HG03175 (cell line): ENCODE measurements at regions not wholly inside any gene's neighbourhood (a gene's known extent, or its start where the extent isn't known, plus 50 kb on each side); places are given as distances from the start of the nearest gene placed in this dataset.

ENCODE experiments used
- ATAC-seq: cut with Tn5 transposase; IDR thresholded peaks from one replicate; pipeline ENCODE4 v1.9.1; 2021; ENCODE audit warnings: mild to moderate bottlenecking, moderate library complexity; ENCODE audit not compliant: unreplicated experiment

DNA sequence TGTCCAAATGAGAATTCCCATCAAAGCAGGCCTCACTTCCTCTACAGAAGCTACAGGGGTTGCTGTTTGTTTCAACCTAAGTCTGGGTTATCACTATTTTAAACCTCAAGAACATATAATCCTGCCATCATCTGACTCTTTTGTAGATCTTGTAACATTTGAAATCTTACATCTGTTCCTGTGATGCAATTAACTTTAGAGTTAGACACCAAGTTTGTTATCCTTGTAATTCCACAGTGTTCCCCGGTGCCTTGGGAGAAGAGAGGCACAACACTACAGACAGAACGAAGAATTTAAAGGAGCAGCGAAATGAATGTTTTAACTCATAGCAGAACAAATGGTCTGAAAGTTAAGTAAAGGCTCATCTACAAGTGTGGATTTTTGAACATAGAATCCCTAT lies 116.1 kb downstream of the UCHL5 start:
- no peak for ATAC-seq

DNA sequence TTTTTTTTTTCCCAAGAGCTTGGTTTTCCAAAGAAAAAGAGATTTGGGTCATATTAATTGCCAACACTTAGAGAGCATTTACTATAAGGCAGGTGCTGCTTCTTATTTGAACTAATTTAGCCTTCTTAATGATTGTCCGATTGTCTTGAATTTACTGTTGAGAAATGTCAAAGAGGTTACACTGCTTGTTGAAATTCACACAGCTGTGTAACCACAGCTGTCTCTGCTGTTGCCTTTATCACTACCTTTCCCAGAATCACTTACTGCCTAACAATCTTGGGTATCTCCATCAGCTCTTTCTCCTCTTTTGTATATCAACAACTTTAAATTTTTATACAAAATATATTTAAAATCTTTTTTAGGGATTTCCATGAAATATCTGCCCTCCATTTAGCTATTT lies 115.6 kb downstream of the UCHL5 start:
- no peak for ATAC-seq

DNA sequence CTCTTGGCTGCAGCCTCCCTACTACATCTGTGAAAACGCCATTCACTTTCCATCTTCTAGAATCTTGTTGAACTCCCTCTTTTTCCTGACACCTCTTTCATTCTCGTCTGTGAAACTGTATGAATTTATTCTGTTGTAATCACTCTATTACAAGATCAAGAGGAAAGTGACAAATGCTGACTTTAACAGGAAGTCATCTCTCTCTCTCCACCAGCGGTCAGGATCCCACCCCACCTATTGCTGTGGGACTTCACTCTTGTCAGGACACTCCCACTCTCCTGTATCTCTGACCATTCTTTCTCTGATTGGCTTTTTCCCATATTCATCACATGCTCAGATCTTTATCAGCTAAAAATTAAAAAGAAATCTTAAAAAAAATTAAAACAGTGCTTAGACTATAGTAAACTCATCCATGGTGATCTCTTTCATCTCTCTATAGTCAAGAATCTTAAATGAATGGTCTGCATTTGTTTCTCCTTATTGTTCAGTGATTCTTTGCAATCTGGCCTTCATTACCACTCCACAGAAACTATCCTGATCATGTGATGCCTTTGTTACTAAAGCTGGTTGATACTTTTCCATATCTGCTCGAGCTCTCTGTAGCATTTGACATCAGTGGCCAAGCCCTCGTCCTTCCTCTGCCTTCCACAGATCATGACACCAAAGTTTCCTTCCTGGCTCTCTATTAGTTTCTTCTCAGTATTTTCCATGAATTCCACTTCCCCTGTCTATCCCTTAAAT lies 113.6 kb downstream of the UCHL5 start:
- no peak for ATAC-seq

DNA sequence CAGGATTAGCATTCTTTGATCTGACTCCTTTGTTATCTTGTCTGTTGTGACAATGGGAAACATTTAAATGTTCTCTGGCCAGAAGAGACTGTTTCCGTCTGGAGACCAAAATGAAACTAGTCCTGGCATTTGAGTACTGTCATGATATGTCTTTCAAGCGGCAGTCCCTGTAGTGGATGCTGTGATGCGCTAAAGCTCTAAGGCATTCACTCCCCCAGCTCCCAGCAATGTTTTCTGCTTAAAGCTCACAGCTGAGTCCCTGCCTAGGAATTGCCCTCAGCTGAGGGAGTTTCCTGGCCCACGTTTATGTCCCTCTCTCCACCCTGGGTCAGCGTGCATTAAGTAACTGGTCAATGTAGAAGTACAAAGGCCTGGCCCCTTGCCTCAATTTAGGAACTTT lies 109.4 kb downstream of the UCHL5 start:
- ATAC-seq: no peak

DNA sequence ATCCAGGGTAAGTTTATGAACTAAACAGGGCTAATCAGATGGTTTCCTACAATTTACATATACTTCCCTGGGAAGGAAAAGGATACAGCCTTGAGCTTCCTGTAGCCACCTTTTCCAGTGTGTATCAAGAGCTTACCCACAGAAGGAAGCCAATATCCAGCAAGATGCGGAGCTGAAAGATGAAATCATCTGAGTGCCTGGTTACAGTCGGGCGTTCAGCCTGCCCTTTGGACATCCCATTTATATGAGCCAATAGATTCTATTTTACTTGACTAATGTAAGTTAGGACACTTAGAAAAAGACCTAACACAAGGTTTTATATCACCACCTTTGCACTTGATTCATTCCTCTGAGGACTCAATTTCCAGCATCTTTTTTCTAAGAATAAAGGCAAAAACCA lies 108.2 kb downstream of the UCHL5 start:
- ATAC-seq: no peak

DNA sequence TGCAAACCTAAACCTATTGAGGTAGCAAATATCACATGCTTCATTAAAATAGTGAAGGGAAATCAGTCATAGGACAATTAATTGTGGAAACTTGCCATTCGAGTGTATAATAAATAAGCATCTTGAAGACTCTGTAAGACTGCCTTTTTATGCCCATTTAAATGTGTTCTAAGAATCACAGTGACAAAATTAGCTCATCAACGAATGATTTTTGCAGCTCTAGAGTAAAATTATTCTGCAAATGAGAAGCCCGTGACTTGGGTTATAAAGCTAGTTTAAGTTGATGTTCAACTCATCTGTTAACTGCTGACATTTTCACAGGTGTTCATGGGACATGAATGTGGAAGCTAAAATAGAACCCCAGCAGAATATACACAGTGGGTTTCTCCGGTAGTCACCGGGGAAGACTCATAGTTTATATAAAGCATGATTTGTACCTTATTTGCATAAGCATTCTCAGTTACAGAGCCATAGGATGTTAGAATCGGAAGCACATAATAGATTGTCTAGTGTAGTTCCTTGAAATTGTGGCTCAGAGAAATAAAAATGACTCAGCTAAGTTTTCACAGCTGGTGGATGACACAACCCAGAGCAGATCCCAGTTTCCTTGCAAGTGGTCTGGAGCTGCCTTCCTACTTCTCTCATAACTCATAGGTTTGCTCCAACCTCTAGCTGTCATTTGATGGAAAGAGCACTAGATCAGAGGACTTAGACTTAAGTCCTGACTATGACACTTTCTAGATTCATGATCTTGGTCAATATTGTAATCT lies 107.3 kb downstream of the UCHL5 start:
- ATAC-seq: peak; percentile 95

DNA sequence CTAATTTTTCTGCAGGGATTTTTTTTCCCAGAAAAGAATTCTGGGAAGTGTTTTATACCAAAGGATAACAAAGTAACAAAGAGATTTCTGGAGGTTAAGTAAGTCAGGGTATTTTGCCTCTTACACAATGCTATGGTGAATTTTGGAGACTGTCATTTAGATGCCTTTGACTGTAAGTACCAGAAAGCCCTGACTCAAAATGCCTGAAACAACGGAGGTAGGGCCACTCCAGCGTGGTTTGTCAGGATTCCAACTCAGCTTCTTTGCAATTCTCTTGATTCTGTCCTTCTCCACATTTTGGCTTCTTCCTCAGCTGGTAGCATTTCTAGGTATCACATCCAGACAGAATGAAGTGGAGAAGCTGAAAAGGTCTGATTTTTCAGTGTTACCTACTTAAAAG lies 106.5 kb downstream of the UCHL5 start:
- ATAC-seq: no peak

DNA sequence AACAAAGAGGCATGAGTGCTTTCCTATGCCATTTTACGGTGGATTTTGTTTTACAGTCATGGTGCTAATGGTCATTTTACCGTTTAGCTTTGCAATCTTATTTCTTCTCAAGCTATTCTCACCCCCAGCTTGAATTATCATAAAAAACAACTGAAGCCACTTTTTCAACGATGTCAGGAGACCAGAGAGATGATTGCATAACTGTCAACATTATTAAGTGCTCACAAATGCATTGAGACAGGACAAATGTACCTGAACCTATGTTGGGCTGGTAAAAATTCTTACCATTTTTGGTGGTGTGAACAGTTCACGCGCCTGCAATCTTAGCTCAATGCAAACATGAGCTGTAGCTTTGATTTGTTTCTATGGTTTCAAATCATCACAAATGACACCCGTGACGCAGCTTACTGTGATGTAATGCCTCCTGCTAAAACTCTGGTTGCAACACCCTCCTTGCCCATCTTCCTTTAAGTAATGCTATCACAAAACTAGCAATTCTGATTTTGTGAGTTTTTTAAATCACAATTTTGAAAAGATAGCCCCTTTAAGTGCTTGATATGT lies 104.4 kb downstream of the UCHL5 start:
- ATAC-seq: no peak

DNA sequence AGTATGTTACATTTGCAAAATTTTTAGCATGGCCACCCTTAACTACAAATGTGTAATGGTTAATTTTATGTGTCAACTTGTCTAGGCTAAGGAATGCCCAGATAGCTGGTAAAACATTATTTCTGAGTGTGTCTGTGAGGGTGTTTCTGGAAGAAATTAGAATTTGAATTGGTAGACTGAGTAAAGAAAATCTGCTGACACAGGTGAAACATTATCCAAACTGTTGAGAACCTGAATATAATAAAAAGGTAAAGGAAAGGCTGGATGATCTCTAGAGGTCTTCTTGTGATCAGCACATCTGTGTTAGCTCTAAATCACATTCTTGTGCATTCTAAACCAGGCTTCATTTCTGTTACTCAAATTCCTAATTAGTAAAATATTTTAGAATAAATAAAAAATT lies 100.8 kb downstream of the UCHL5 start:
- ATAC-seq: no peak

DNA sequence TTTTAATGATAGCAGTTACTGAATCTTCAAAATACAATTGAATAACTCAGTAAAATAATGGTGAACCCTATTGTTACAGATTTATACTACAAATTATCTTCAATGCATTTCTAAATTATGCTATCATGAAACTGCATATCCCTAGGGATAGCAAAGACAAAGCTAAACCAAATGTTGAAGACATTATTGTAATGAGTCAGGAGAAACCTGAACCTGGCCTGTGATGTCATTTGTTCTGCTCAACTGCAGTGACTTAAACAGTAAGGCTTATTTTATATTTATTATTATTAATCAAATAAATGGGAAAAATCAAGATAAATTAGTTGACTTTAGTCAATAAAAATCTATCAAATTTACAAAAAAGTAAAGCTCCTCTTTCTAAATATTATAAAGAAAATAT lies 100.3 kb downstream of the UCHL5 start:
- no peak for ATAC-seq

DNA sequence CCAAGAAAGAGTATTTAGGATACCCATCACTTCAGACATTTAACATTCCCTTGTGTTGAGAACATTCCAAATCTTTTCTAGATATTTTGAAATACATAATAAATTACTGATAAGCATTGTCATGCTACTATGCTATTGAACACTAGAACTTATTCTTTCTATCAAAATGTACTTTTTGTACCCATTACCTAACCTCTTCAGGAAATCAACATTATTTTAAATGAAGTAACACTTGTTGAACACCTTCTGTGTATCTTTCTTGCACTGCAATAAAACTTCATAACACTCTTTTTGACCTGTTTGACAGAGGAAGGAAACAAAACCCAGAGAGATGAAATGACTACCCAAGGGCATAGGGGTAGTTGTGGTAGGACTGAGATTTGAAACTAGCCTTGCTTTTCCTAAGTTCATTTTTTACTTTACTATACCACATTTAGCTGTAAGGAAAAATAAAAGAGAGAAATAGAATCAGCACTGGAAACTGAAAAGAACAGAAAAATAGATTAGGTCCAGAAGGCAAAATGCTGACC lies 99.4 kb downstream of the UCHL5 start:
- peak; percentile 49 for ATAC-seq
